ENCODE measurements at regions not wholly inside any gene's neighbourhood (a gene's known extent, or its start where the extent isn't known, plus 50 kb on each side); places are given as distances from the start of the nearest gene placed in this dataset.

GRCh38 chr15:98427321-98427720 lies 221.0 kb upstream of the IGF1R start:
- DNase-seq, result no peak

GRCh38 chr15:98428253-98428989 lies 219.9 kb upstream of the IGF1R start:
- peak; percentile 65 to 73 for DNase-seq

- no peak for DNase-seq
Observed at GRCh38 chr15:98431171-98431570, 217.2 kb upstream of the IGF1R start.

- DNase-seq, result no peak
Observed at GRCh38 chr15:98433346-98433745, 215.0 kb upstream of the IGF1R start.

- no peak for DNase-seq
Observed at GRCh38 chr15:98433856-98434255, 214.5 kb upstream of the IGF1R start.

GRCh38 chr15:98437752-98438151 lies 210.6 kb upstream of the IGF1R start:
- DNase-seq, result no peak

GRCh38 chr15:98438326-98438725 lies 210.0 kb upstream of the IGF1R start:
- no peak for DNase-seq

GRCh38 chr15:98438907-98439306 lies 209.4 kb upstream of the IGF1R start:
- no peak for DNase-seq

- DNase-seq, result no peak
Observed at GRCh38 chr15:98439523-98439942, 208.8 kb upstream of the IGF1R start.

- no peak for DNase-seq
Observed at GRCh38 chr15:98440917-98441316, 207.4 kb upstream of the IGF1R start.

GRCh38 chr15:98441599-98441998 lies 206.7 kb upstream of the IGF1R start:
- DNase-seq, result no peak

- DNase-seq, result peak; percentile 28 to 38
Observed at GRCh38 chr15:98442379-98442833, 205.9 kb upstream of the IGF1R start.

GRCh38 chr15:98442901-98443300 lies 205.4 kb upstream of the IGF1R start:
- DNase-seq, result no peak

- DNase-seq, result no peak
Observed at GRCh38 chr15:98443526-98443925, 204.8 kb upstream of the IGF1R start.

- DNase-seq, result no peak
Observed at GRCh38 chr15:98444138-98444537, 204.2 kb upstream of the IGF1R start.

GRCh38 chr15:98445315-98445714 lies 203.0 kb upstream of the IGF1R start:
- no peak for DNase-seq

GRCh38 chr15:98446083-98446482 lies 202.3 kb upstream of the IGF1R start:
- DNase-seq, result no peak

GRCh38 chr15:98447069-98447468 lies 201.3 kb upstream of the IGF1R start:
- DNase-seq, result no peak

GRCh38 chr15:98451236-98451635 lies 197.1 kb upstream of the IGF1R start:
- no peak for DNase-seq

GRCh38 chr15:98452238-98452637 lies 196.1 kb upstream of the IGF1R start:
- DNase-seq, result no peak

GRCh38 chr15:98455904-98456303 lies 192.4 kb upstream of the IGF1R start:
- DNase-seq, result no peak

GRCh38 chr15:98476559-98476958 lies 171.8 kb upstream of the IGF1R start:
- DNase-seq, result no peak

- no peak for DNase-seq
Observed at GRCh38 chr15:98480844-98481243, 167.5 kb upstream of the IGF1R start.

GRCh38 chr15:98483575-98484130 lies 164.7 kb upstream of the IGF1R start:
- DNase-seq, result no peak

- no peak for DNase-seq
Observed at GRCh38 chr15:98484914-98485313, 163.4 kb upstream of the IGF1R start.

All from stimulated activated CD4-positive, alpha-beta T cell treated with anti-CD3 and anti-CD28 coated beads, Interleukin-2, amount 100 ng/mL, for 48 hours (primary cell).